Adipose tissue (tissue), 3 donors: ENCODE measurements at regions not wholly inside any gene's neighbourhood (a gene's known extent, or its start where the extent isn't known, plus 50 kb on each side); places are given as distances from the start of the nearest gene placed in this dataset.

Experiments
- H3K27ac ChIP-seq: one replicate; pipeline ENCODE4 v1.5.1; 2013; ENCODE audit warnings: low read depth, low read length
- WGBS, 3 donors: extraction: QIAGEN DNeasy Blood & Tissue Kit; methylation state at CpG; one replicate each; pipeline ENCODE4 v1.1.7; 2013; 5-methylcytosine and 5-hydroxymethylcytosine counted together
- donor health status: healthy with polysubstance abuse.
- donor health status: Bipolar disorder and iron deficiency.
- donor health status: healthy.

DNA sequence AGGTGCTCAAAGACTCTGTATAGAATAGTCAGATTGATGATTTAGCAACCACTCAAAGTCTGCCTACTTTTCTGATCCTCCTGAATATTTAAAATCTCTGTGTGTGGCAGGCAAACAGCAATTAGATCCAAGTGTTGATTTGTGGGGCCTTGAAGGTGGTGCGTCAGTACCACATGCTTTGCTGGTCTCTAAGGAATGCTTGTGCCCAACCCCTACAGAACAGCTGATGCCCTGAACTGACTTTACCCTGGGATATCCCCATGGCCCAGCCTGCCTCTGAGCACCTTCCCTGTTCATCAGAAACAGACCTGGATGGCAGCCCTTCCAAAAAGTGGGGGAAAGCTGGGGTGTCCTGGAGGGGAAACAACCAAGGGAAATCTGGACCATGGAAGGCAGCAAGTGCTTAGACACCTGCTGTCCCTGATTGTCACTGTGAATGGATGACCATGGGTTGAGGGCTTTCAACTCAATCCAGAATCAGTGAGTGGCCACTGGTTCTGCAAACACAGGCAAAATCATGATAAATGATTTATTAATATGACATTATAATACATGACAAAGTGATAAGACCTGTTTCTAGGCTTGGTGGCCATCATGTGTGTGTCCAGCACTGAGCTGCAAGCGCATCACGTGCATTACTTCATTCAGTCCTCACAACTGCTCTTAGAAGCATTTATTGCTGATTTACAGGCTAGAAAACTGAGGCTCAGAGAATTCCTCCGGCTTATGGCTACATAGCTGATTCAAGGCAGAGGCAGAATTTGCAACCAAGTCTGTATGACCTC lies 76.1 kb upstream of the TPM1 start:
- 94 to 97% (median 97%) methylated on average over 4 of the region's 4 CpGs for WGBS, 3 donors
- H3K27ac ChIP-seq: no peak overlapping the region

DNA sequence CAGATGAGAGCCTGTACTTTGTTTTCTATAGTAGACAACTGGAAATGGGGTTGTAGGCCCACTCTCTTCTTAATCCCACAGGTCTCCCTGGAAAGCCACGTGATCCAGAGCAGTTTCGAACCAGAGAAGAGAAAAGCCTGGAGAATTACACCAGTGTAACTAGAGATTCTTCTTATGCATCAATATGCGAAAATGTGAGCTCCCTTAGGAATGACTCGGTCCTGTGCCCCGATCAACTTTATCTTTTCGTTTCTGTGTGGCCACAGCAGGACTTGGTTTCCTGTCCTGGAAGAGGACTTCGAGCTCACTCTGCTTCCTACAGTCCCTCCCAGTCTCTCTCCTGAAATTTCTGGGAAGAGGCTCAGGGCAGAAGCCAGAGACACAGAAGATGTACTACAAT lies 73.8 kb upstream of the TPM1 start:
- 78 to 82% (median 81%) methylated on average over 7 of the region's 7 CpGs for WGBS, 3 donors

GRCh38 chr15:62969442-62970089 lies 73.0 kb upstream of the TPM1 start:
- no peak overlapping the region for H3K27ac ChIP-seq
- WGBS, 3 donors: 92 to 100% (median 92%) methylated on average over 1 of the region's 1 CpG

More for the DNA sequence above, 73.8 kb upstream of the TPM1 start:
- H3K27ac ChIP-seq: no peak overlapping the region

DNA sequence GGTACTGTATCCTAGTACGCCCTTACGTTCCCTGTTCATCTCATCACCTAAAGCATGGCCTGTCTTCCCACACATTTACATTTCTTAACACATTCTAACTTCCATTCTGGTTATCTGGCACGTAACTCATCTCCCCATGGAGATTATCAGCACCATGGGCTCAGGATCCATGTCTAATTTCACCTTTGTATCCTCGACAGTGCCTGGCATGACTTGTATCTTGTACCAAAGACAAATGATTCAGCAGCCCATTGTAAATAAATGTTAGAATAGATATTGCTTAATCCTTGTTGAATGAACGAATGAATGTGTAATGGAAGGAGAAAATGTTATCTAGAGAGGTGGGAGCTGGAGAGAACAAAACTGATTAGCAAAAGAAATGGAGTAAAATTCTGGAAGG lies 69.7 kb upstream of the TPM1 start:
- no peak overlapping the region for H3K27ac ChIP-seq
- 57 to 81% (median 73%) methylated on average over 5 of the region's 5 CpGs for WGBS, 3 donors

DNA sequence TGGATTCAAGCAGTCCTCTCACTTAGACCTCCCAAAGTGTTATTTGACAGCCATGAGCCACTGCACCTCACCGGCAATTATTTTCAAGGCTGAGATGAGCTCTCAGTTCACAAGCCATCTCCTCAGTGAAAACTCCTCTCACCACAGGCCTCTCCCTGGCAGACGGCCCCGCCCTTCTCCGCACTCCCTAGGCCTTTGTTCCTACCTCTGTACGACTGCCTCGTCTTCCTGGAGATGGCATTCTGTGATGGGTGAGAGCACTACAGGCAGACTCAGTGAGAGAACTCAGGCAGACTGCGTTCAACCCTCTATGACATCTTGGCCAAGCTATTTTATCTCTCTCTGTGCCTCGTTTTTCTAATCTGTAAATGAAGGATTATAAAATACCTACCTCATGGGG lies 67.0 kb upstream of the TPM1 start:
- H3K27ac ChIP-seq: no peak overlapping the region
- 62 to 75% (median 74%) methylated on average over 8 of the region's 8 CpGs for WGBS, 3 donors

DNA sequence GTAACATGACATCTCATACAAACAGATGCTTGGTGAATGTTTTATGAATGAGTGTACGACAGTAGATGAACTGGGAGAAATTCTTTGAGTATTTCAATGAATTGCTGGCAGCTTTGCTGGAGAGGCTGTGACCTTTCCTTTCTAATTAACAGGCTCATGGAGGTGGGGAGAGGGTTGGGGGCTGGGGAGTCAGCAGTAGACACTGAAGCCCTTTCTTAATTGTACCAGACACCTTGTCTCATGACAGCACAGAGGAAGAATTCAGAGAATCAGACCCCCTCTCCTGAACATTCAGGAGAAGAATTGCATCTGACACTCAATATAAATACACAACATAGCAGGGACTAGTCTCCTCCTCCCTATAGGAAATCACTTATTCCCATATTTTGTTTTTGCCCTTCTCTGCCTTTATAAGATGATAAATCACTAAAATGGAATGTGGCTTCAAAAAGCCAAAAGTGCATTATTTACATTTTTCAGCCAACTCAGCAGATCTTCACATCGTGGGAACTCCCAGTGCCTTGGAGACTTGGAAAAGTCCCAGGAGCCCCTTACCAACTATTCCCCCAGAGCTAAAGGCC lies 66.2 kb upstream of the TPM1 start:
- WGBS, 3 donors: 48 to 61% (median 56%) methylated on average over 2 of the region's 2 CpGs
- H3K27ac ChIP-seq: no peak overlapping the region

DNA sequence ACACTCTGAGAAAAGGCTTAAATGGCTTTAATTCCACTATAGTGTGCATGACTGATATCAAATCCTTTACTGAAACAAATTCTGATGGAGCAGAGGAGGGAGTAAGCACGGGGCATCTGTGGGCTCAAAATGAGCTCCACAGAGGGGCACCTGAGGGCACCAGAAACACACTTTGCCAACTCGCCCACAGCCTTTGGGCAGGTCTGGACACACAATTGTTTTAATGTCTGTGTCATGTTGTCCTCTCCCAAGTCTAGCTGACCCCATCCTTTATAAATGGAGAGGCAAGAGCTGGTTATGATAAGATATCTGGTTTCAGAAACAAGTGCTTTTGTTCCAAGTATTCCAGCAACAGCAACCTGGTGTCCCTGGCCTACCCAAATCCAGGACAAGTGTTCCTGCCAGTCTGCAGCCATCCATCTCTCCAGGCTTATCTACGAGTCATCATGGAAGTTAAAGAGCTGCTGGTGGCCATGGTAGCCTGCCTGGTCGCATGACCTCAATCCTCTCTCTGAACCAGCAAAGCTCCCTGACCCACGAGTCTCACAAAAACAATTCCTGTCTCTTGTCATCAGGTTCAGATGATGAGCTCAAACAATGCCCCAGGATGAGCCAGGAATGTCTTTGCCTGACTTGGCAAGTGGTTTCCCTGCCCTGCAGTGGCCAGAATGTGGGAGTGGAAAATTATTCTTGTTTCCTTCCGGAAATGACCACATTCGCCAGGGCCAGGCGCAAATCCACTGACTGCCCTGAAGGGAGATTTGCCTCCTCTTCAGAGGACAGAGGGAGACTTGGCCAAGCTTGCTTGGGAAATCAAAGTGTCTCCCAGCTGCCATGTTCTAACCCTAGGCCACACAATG lies 64.4 kb upstream of the TPM1 start:
- H3K27ac ChIP-seq: no peak overlapping the region
- WGBS, 3 donors: 73 to 85% (median 80%) methylated on average over 8 of the region's 8 CpGs

GRCh38 chr15:62979252-62979651 lies 63.3 kb upstream of the TPM1 start:
- no peak overlapping the region for H3K27ac ChIP-seq
- WGBS, 3 donors: 74 to 91% (median 88%) methylated on average over 1 of the region's 1 CpG

DNA sequence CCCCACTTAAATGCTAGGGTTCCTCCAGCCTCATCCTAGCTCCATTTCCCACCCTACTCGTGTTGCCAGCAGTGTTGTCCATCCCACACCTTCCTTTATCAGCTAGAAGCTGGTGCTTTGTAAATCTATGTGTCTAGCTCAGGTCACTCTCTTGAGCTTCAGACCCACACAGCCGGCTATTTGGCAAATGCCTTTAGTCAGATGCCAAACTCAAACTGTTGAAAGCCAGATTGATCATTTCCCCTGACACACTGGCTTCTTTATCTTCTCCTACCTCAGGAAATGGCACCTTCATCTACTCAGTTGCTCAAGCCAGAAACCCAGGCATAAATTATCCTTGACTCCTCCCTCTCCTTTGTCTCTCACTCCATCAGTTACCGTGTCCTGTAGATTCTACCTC lies 61.5 kb upstream of the TPM1 start:
- H3K27ac ChIP-seq: no peak overlapping the region
- WGBS, 3 donors: 57 to 69% (median 62%) methylated on average over 3 of the region's 3 CpGs

DNA sequence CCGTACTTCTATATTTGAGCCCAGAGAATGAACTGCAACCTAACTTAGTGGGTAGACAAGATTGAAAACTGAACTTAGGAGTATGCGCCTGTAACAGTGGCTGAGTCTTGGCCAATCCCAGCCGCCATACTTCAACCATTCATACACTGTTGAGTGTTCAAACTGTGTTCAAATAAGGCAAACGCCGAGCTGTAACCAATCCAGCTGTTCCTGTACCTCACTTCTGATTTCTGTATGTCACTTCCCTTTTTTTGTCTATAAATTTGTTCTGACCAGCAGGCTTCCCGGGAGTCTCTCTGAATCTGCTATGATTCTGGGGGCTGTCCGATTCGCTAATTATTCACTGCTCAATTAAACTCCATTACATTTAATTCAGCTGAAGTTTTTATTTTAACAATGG lies 58.6 kb upstream of the TPM1 start:
- no peak overlapping the region for H3K27ac ChIP-seq
- 81 to 92% (median 85%) methylated on average over 8 of the region's 8 CpGs for WGBS, 3 donors

DNA sequence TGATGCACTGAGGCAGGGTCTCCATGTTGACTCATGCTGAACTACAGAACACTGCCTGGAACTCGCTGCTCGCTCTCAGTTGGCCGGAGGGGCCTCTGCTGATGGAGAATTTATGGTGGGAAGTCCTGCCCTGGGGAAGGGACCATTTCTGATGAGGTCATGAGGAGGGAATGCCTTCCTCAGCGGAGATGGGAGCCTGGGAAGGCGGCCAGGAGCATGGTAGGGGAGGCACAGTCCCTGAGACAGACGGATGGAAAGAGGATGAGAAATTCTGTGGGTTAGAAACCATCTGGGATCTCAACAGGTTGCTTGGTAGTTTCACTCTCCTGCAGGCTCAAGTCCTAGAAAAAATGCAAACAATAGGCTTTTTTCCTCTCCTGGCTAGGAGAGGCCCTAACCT lies 56.8 kb upstream of the TPM1 start:
- no peak overlapping the region for H3K27ac ChIP-seq
- WGBS, 3 donors: 50 to 73% (median 62%) methylated on average over 6 of the region's 6 CpGs

GRCh38 chr15:62986948-62987347 lies 55.6 kb upstream of the TPM1 start:
- 89 to 94% (median 92%) methylated on average over 7 of the region's 7 CpGs for WGBS, 3 donors
- no peak overlapping the region for H3K27ac ChIP-seq

- WGBS, 3 donors: 87 to 91% (median 91%) methylated on average over 7 of the region's 7 CpGs
- no peak overlapping the region for H3K27ac ChIP-seq
Measured at GRCh38 chr15:62988701-62989100, 53.8 kb upstream of the TPM1 start.

DNA sequence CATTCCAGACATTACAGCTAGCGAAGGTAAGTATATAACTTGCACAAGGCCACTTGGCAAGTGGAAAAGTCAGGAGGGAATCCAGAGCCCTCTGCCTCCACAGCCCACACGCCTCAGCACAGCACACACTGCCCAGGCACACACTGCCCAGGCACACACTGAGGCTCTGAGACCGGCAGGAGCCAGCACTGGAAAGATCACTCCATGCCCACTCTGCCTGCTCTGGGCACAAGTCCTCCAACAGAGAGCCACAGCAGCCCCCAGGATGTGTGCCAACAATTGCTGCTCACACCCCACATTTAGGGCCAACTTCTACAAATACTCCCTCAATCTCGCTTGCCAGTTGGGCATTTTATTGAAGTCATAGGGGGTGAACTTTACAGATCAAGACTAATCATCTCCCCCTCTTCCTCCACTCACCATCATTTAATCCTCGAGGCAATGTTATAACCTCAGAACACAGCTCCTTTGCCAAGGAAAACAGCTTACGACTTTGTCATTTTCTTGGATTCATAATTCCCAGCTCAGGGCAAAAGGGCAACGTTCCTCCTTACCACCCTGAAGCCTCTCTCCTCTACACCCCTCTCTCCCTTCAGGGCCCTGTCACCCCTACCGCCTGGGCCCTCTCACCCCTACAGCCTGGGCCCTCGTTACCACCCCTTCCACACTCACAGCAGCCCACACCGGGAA lies 53.0 kb upstream of the TPM1 start:
- H3K27ac ChIP-seq: no peak overlapping the region
- 59 to 66% (median 60%) methylated on average over 10 of the region's 10 CpGs for WGBS, 3 donors

DNA sequence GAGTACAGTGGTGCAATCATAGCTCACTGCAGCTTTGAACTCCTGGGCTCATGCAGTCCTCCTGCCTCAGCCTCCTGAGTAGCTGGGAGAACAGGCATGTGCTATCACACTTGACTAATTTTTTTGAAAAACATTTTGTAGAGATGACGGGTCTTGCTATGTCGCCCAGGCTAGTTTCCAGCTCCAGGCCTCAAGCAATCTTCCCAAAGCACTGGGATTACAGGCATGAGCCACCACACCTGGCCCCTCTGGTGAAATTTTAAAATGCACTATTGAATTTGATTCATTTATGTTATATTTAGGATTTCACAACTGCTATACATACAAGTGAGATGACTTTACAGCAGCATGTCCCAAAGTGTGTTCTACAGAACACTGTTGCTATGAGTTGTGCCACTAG lies 50.8 kb upstream of the TPM1 start:
- WGBS, 3 donors: 46 to 49% (median 48%) methylated on average over 2 of the region's 2 CpGs

GRCh38 chr15:62992302-62992701 lies 50.2 kb upstream of the TPM1 start:
- no peak overlapping the region for H3K27ac ChIP-seq
- 80 to 90% (median 87%) methylated on average over 3 of the region's 3 CpGs for WGBS, 3 donors

More for the DNA sequence above, 50.8 kb upstream of the TPM1 start:
- H3K27ac ChIP-seq: no peak overlapping the region
